IPS-20b (cell line): ENCODE measurements at regions not wholly inside any gene's neighbourhood (a gene's known extent, or its start where the extent isn't known, plus 50 kb on each side); places are given as distances from the start of the nearest gene placed in this dataset.

Experiments used
- H3K27ac ChIP-seq: one replicate; pipeline ENCODE4 v1.5.1; 2013; ENCODE audit warnings: low read length
- H3K27me3 ChIP-seq: 2 replicates; pipeline ENCODE4 v1.6.1; 2013; ENCODE audit warnings: mild to moderate bottlenecking, low read length, inconsistent platforms; ENCODE audit not compliant: insufficient read depth
- H3K36me3 ChIP-seq: 2 replicates; pipeline ENCODE4 v1.6.1; 2013; ENCODE audit warnings: low read depth, mild to moderate bottlenecking, inconsistent platforms, low read length, moderate library complexity; ENCODE audit not compliant: insufficient read depth
- H3K4me1 ChIP-seq: 2 replicates; pipeline ENCODE4 v1.6.1; 2013; ENCODE audit warnings: mild to moderate bottlenecking, control low read depth, inconsistent platforms, low read length, moderate library complexity; ENCODE audit not compliant: insufficient read depth
- H3K4me3 ChIP-seq: 2 replicates; pipeline ENCODE4 v1.5.1; 2013; ENCODE audit warnings: mild to moderate bottlenecking, low read length, inconsistent platforms
- H3K9ac ChIP-seq: 2 replicates; pipeline ENCODE4 v1.6.1; 2013; ENCODE audit warnings: low read depth, mild to moderate bottlenecking, inconsistent platforms, low read length, moderate library complexity
- H3K9me3 ChIP-seq: 2 replicates; pipeline ENCODE4 v1.6.1; 2013; ENCODE audit warnings: mild to moderate bottlenecking, low read depth, low read length, inconsistent platforms; ENCODE audit not compliant: insufficient read depth

DNA sequence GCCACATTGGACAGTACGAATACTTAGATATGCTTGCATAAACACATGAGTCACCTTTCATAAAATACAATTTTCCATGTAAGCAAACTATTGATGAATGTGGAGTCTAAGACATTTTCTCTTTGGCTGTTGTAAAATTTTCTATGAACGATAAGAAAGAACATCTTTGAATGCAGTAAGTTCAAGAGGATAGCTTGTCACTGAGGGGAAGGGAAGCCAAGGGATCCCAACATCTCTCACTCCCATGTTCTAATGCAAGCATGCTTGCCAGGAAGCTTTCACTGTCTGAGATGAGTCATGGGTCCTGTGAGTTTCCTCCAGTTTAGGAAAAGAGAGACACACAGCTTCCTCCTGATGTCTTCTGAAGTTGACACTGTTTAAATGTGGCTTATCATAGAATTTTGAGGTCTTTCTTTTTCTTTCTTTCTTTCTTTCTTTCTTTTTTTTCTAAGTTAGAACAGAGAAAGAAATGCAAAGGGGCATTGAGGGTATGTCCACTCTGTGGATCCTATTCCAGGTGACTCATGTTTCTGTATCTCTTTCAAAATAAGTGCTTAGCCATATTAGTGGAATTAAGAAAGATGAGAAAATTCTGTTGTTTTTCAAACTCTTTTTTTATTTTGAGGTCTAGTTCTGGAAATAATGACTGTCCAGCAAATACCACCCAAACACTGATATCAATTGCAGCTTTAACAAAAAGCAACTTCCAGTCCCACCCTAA, 146.6 kb downstream of the RDH14 start:
- H3K4me1 ChIP-seq = peaks cover 6% of the 10 kb centered on the region; the same call in 1 of the 2 replicates
- no peaks in the 10 kb centered on the region for H3K27me3 ChIP-seq

GRCh38 chr2:18412980-18413675, 147.3 kb downstream of the RDH14 start:
- H3K36me3 ChIP-seq = no peaks in the 10 kb centered on the region
- H3K27ac ChIP-seq = no peak overlapping the region
- H3K9ac ChIP-seq = no peak overlapping the region
- H3K4me3 ChIP-seq = no peak overlapping the region
- no peaks in the 10 kb centered on the region for H3K9me3 ChIP-seq
- no peaks in the 10 kb centered on the region for H3K27me3 ChIP-seq
- peaks cover 6% of the 10 kb centered on the region; the same call in 1 of the 2 replicates for H3K4me1 ChIP-seq

More for the DNA sequence above, 146.6 kb downstream of the RDH14 start:
- H3K9me3 ChIP-seq = no peaks in the 10 kb centered on the region
- H3K36me3 ChIP-seq = no peaks in the 10 kb centered on the region
- H3K27ac ChIP-seq = no peak overlapping the region
- H3K9ac ChIP-seq = no peak overlapping the region
- no peak overlapping the region for H3K4me3 ChIP-seq

- no peak overlapping the region for H3K27ac ChIP-seq
- H3K27me3 ChIP-seq = no peaks in the 10 kb centered on the region
- H3K4me1 ChIP-seq = peaks cover 6% of the 10 kb centered on the region; the same call in 1 of the 2 replicates
- H3K36me3 ChIP-seq = no peaks in the 10 kb centered on the region
- H3K9me3 ChIP-seq = no peaks in the 10 kb centered on the region
- no peak overlapping the region for H3K9ac ChIP-seq
- no peak overlapping the region for H3K4me3 ChIP-seq
Observed at GRCh38 chr2:18411626-18412025, 148.8 kb downstream of the RDH14 start.

- H3K27me3 ChIP-seq = no peaks in the 10 kb centered on the region
- no peak overlapping the region for H3K9ac ChIP-seq
- peaks cover 6% of the 10 kb centered on the region; the same call in 1 of the 2 replicates for H3K4me1 ChIP-seq
- H3K9me3 ChIP-seq = no peaks in the 10 kb centered on the region
- H3K4me3 ChIP-seq = no peak overlapping the region
- no peak overlapping the region for H3K27ac ChIP-seq
- no peaks in the 10 kb centered on the region for H3K36me3 ChIP-seq
Observed at GRCh38 chr2:18410543-18410942, 149.9 kb downstream of the RDH14 start.

DNA sequence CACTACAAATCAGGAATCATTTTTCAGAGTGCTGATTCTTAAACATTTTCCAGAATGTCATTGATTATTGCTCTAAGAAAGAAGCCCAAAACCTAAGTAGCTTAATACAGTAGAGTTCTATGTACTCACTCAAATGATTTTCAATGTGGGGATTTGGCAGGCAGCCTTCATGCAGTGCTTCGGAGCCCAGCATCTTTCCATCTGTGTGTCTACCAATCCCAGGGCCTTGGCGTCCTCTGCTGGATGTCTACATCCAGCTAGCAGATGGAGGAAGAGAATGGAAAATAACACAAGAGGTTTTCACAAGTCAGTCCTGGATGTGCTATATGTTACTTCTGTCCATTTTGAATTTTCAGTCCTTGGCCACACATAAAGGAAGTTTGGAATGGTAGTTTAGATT, 151.8 kb downstream of the RDH14 start:
- H3K4me3 ChIP-seq = no peak overlapping the region
- H3K27me3 ChIP-seq = no peaks in the 10 kb centered on the region
- no peak overlapping the region for H3K9ac ChIP-seq
- H3K9me3 ChIP-seq = no peaks in the 10 kb centered on the region
- H3K27ac ChIP-seq = no peak overlapping the region
- H3K4me1 ChIP-seq = peaks cover 7% of the 10 kb centered on the region; the same call in 1 of the 2 replicates
- no peaks in the 10 kb centered on the region for H3K36me3 ChIP-seq

- Histone ChIP-seq H3K9ac (no peak overlapping the region), H3K27me3 (no peaks in the 10 kb centered on the region), H3K36me3 (no peaks in the 10 kb centered on the region), H3K4me1 (peaks cover 4% of the 10 kb centered on the region; the same call in 1 of the 2 replicates), H3K27ac (no peak overlapping the region), H3K4me3 (no peak overlapping the region), H3K9me3 (no peaks in the 10 kb centered on the region)
Observed at GRCh38 chr2:18406219-18406618, 154.2 kb downstream of the RDH14 start.

DNA sequence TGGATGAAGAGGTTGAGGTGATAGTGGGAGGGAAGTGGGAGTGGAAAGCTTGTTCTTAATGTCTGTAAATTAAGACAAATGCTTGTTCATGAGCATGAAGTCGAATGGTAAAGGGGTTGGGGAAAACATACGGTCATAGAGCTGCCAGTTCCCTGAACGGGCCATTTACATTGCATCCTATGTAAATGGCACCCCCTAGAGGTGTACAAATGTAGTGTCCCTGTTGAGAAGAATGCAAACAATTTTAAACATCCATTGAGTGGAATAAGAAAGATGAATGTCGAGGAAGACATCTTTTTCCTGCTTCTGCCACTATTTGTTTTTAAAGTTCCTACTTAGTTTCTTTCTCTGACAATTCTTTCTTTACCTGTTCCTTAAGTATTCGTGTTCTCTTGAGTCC, 155.7 kb downstream of the RDH14 start:
- no peaks in the 10 kb centered on the region for H3K36me3 ChIP-seq
- H3K27ac ChIP-seq = no peak overlapping the region
- no peaks in the 10 kb centered on the region for H3K27me3 ChIP-seq
- H3K4me1 ChIP-seq = peaks cover 4% of the 10 kb centered on the region; the same call in 1 of the 2 replicates
- no peak overlapping the region for H3K4me3 ChIP-seq
- H3K9me3 ChIP-seq = no peaks in the 10 kb centered on the region
- H3K9ac ChIP-seq = no peak overlapping the region

DNA sequence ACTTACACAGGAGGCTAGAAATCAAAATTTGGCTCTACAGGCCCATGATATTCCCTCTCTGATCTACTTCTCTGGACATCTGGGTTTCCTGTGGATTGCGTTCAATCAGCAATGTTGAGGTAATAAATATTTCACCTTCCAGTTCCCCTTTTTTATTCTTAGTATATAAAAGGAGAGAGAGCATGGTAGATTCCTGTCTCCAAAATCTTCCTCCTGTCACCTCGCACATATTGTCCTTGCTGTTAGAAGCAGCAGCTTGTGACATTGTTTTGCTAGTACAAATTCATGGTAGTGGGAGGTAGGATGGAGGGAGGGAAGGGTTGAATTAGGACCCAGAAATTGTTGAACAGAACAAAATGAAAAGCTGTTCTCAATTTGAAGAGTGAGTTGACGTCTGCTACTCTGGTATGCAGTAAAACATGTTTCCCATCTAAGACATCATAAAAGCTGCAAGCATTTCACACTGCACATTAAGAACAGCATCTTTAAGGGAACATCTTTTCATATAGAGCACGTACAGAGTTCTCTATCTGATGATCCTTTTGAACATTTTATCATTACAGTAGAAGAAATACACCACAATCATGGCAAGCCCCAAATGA, 156.4 kb downstream of the RDH14 start:
- Histone ChIP-seq H3K4me1 (peaks cover 4% of the 10 kb centered on the region; the same call in 1 of the 2 replicates), H3K27ac (no peak overlapping the region), H3K9me3 (no peaks in the 10 kb centered on the region), H3K4me3 (no peak overlapping the region), H3K9ac (no peak overlapping the region), H3K27me3 (no peaks in the 10 kb centered on the region), H3K36me3 (no peaks in the 10 kb centered on the region)

GRCh38 chr2:18402831-18403230, 157.6 kb downstream of the RDH14 start:
- Histone ChIP-seq H3K4me1 (peaks cover 4% of the 10 kb centered on the region; the same call in 1 of the 2 replicates), H3K27me3 (no peaks in the 10 kb centered on the region), H3K27ac (no peak overlapping the region), H3K4me3 (no peak overlapping the region), H3K9me3 (no peaks in the 10 kb centered on the region), H3K36me3 (no peaks in the 10 kb centered on the region), H3K9ac (no peak overlapping the region)

GRCh38 chr2:18401471-18401870, 159.0 kb downstream of the RDH14 start:
- Histone ChIP-seq H3K36me3 (no peaks in the 10 kb centered on the region), H3K27me3 (no peaks in the 10 kb centered on the region), H3K9me3 (no peaks in the 10 kb centered on the region), H3K27ac (no peak overlapping the region), H3K9ac (no peak overlapping the region), H3K4me1 (peaks cover 4% of the 10 kb centered on the region; the same call in 1 of the 2 replicates), H3K4me3 (no peak overlapping the region)

DNA sequence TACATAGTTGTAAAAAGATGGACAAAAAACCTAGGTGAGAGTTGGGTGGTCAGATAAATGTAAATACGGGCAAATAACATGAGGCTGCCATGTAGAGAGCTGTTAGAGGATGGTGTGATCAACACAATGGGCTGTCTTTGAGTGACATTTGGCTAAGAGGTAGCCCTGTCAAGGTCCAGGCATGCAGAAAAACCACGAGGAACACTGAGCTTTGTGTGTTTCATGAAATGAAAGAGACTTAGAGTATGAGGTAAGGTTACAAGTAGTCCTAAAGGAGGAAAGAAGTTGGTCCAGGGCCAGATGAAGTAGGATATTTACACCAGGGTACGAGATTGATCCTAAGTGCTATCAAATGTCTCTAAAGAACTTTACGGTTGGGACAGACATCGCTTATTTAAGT, 160.9 kb downstream of the RDH14 start:
- H3K9me3 ChIP-seq = no peaks in the 10 kb centered on the region
- H3K4me3 ChIP-seq = no peak overlapping the region
- no peaks in the 10 kb centered on the region for H3K27me3 ChIP-seq
- H3K36me3 ChIP-seq = no peaks in the 10 kb centered on the region
- no peaks in the 10 kb centered on the region for H3K4me1 ChIP-seq
- H3K9ac ChIP-seq = no peak overlapping the region
- no peak overlapping the region for H3K27ac ChIP-seq
